ENCODE measurements at regions not wholly inside any gene's neighbourhood (a gene's known extent, or its start where the extent isn't known, plus 50 kb on each side); places are given as distances from the start of the nearest gene placed in this dataset.

DNA sequence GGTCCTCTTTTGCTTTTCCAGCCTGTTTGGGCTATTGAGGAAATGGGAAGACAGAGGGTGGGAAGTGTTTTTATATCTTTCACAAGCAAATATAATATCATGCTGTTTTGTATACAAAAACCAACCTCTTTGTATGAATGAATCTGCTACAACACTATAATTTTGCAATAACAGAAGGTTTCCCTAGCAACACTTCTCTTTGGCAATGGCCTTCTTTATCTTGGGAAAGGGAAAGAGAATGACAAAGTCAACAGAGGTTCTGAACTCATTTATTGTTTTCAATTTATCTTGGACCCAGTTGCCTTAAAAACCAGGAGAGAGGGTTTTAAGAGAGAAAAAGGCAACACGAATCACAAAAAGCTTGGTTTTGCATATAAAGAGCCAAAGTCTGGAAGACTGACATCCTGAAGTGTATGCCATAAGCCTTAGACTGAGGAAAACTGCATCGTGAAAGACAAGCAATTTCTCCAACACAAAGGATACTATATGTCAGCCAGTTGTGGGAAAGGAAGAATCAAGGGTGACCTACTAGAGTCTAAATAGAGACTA is 121.8 kb upstream of the FAM241A start:
- Histone ChIP-seq H2AFZ (ENCODE audit: low read depth, low read length) (no peak overlapping the region), H3K9ac (replicated peaks; ENCODE audit: extremely low read depth, insufficient read depth, low read length) (no peak overlapping the region), H3K4me3 (replicated peaks in 1 of 3; ENCODE audit: insufficient read depth in 1 of 3, low read depth in 1 of 3, low read length in 3 of 3) (no peak overlapping the region), H3K27ac (ENCODE audit: insufficient read depth, low read depth, low read length) (no peak overlapping the region), H3K9me3 (replicated peaks; ENCODE audit: control insufficient read depth, insufficient read depth, low read length) (no peaks in the 10 kb centered on the region), H4K20me1 (replicated peaks; ENCODE audit: control insufficient read depth, extremely low read depth, insufficient read depth, low read length) (no peaks in the 10 kb centered on the region), H3K4me2 (ENCODE audit: insufficient read depth, low read length) (no peak overlapping the region), H3K79me2 (ENCODE audit: control insufficient read depth, insufficient read depth, low read length) (no peaks in the 10 kb centered on the region), H3K36me3 (ENCODE audit: control insufficient read depth in 2 of 2, extremely low read depth in 1 of 2, insufficient read depth in 2 of 2, low read length in 2 of 2) (no peaks in the 10 kb centered on the region), H3K4me1 (ENCODE audit: control insufficient read depth, extremely low read depth, insufficient read depth, low read length) (no peaks in the 10 kb centered on the region), H3K9me1 (replicated peaks; ENCODE audit: control insufficient read depth, extremely low read depth, insufficient read depth, low read length) (no peaks in the 10 kb centered on the region), H3K27me3 (ENCODE audit: control insufficient read depth in 2 of 2, insufficient read depth in 2 of 2, low read length in 2 of 2) (peaks cover 6 to 10% of the 10 kb centered on the region in 2 experiments)
- CTCF ChIA-PET: interaction anchor here (1.0 to 2.1 kb wide), 2 partner anchors 8 to 63 kb away, joined by 3 to 17 read pairs; no protein-coding TSS in a partner anchor
- BruUV-seq (replicated peaks): no TSS peak
- dilution Hi-C loops (cut with MboI; ENCODE audit: extremely low pct_ligation_motif_present, low sequenced_read_pairs): no loop called here
- no peak for FAIRE-seq
- POLR2A ChIA-PET: no interaction called here
- TF ChIP-seq POLR2A (IDR thresholded peaks at IDR 0.05; ENCODE audit: low read depth, low read length) (no peak), JUN (IDR thresholded peaks at IDR 0.05; ENCODE audit: borderline replicate concordance, insufficient read depth, insufficient read length, low read depth) (no peak), GATA2 (IDR thresholded peaks at IDR 0.05; ENCODE audit: insufficient read depth, insufficient read length, low read depth, low read length) (no peak), EZH2 (IDR thresholded peaks at IDR 0.05; ENCODE audit: borderline replicate concordance, low read depth, low read length, severe bottlenecking) (no peak), MYC (IDR thresholded peaks at IDR 0.05; ENCODE audit: low read depth, low read length) (no peak), FOS (IDR thresholded peaks at IDR 0.05; ENCODE audit: borderline replicate concordance, insufficient read depth, low read length) (no peak), POLR2AphosphoS5 (IDR thresholded peaks at IDR 0.05; ENCODE audit: insufficient read depth, low read depth, low read length) (no peak)
- TF ChIP-seq, protein P1, sequence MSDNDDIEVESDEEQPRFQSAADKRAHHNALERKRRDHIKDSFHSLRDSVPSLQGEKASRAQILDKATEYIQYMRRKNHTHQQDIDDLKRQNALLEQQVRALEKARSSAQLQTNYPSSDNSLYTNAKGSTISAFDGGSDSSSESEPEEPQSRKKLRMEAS (IDR thresholded peaks at IDR 0.05; ENCODE audit: insufficient read depth, insufficient read length): no peak
- TF ChIP-seq, protein P2, sequence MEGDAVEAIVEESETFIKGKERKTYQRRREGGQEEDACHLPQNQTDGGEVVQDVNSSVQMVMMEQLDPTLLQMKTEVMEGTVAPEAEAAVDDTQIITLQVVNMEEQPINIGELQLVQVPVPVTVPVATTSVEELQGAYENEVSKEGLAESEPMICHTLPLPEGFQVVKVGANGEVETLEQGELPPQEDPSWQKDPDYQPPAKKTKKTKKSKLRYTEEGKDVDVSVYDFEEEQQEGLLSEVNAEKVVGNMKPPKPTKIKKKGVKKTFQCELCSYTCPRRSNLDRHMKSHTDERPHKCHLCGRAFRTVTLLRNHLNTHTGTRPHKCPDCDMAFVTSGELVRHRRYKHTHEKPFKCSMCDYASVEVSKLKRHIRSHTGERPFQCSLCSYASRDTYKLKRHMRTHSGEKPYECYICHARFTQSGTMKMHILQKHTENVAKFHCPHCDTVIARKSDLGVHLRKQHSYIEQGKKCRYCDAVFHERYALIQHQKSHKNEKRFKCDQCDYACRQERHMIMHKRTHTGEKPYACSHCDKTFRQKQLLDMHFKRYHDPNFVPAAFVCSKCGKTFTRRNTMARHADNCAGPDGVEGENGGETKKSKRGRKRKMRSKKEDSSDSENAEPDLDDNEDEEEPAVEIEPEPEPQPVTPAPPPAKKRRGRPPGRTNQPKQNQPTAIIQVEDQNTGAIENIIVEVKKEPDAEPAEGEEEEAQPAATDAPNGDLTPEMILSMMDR (IDR thresholded peaks at IDR 0.05; ENCODE audit: extremely low read depth in 1 of 2, insufficient read depth in 1 of 2, low read depth in 1 of 2, low read length in 2 of 2): no peak
- no peak for DNase-seq (ENCODE audit: low read depth, low spot score)
- intact Hi-C loops (cut with micrococcal nuclease): no loop called here

Measured in endothelial cell of umbilical vein (primary cell).